WTC11 (cell line): ENCODE measurements at regions not wholly inside any gene's neighbourhood (a gene's known extent, or its start where the extent isn't known, plus 50 kb on each side); places are given as distances from the start of the nearest gene placed in this dataset.
A peak's percentile ranks its signal among the peaks of the same experiment; 100 is the strongest.

Experiments used
- ATAC-seq: fragments of 200-7000 bp; cut with Tn5 transposase; 2 replicates; pipeline ENCODE4 v1.10.0; 2021; ENCODE audit warnings: mild to moderate bottlenecking, moderate library complexity
- CTCF ChIA-PET: fragments of 300-600 bp; sonication (Branson Sonifier 250); formaldehyde crosslinking; loops from one replicate; lab custom pipeline; 2021; ENCODE audit warnings: antibody characterized with exemption; lab: Charles Lee
- POLR2A ChIA-PET: fragments of 350-600 bp; sonication (Branson Sonifier 250); formaldehyde crosslinking; loops from one replicate; lab custom pipeline; 2021; ENCODE audit warnings: antibody characterized with exemption; lab: Charles Lee
- DNase-seq: peaks from one replicate; pipeline ENCODE4 v3.0.0; 2021; ENCODE audit warnings: low spot score
- H3K27ac Mint-ChIP-seq: 2 replicates; pipeline ENCODE4 v1.8.0; 2021; ENCODE audit warnings: mixed read lengths
- H3K27me3 Mint-ChIP-seq: 2 replicates; pipeline ENCODE4 v1.8.0; 2021; ENCODE audit warnings: low read depth, mild to moderate bottlenecking, moderate library complexity, mixed read lengths
- H3K36me3 Mint-ChIP-seq: 2 replicates; pipeline ENCODE4 v1.8.0; 2021; ENCODE audit warnings: mixed read lengths
- H3K4me1 Mint-ChIP-seq: 2 replicates; pipeline ENCODE4 v1.8.0; 2022; ENCODE audit warnings: mixed read lengths
- H3K4me3 Mint-ChIP-seq: 2 replicates; pipeline ENCODE4 v1.8.0; 2021; ENCODE audit warnings: mild to moderate bottlenecking, moderate library complexity, mixed read lengths
- H3K9me3 Mint-ChIP-seq: 2 replicates; pipeline ENCODE4 v1.8.0; 2021; ENCODE audit warnings: mixed read lengths
- AFF4 ChIP-seq: sonication (generic); formaldehyde crosslinking; IDR thresholded peaks from 2 replicates; pipeline ENCODE4 v1.8.1; 2023; ENCODE audit warnings: mild to moderate bottlenecking, missing genetic modification reagents, borderline replicate concordance
- HMGXB4 ChIP-seq: sonication (generic); formaldehyde crosslinking; IDR thresholded peaks from 2 replicates; pipeline ENCODE4 v1.8.1; 2023; ENCODE audit warnings: mild to moderate bottlenecking, moderate library complexity, missing genetic modification reagents
- JAZF1 ChIP-seq: fragments of 250-450 bp; sonication (Bioruptor Pico); IDR thresholded peaks from 2 replicates; pipeline ENCODE4 v1.9.0; 2021; ENCODE audit warnings: moderate library complexity, mild to moderate bottlenecking, inconsistent platforms
- MLX ChIP-seq: sonication (generic); formaldehyde crosslinking; IDR thresholded peaks from 2 replicates; pipeline ENCODE4 v1.8.1; 2023; ENCODE audit warnings: mild to moderate bottlenecking, missing genetic modification reagents, moderate library complexity
- MXD4 ChIP-seq: fragments of 250-450 bp; sonication (Bioruptor Pico); IDR thresholded peaks from 2 replicates; pipeline ENCODE4 v1.8.0; 2021; ENCODE audit warnings: mild to moderate bottlenecking, moderate library complexity, borderline replicate concordance
- OVOL2 ChIP-seq: fragments of 250-450 bp; sonication (Bioruptor Pico); IDR thresholded peaks from 2 replicates; pipeline ENCODE4 v1.9.0; 2021; ENCODE audit warnings: mild to moderate bottlenecking, borderline replicate concordance
- PREB ChIP-seq: sonication (generic); formaldehyde crosslinking; IDR thresholded peaks from 2 replicates; pipeline ENCODE4 v1.8.1; 2022; ENCODE audit warnings: mild to moderate bottlenecking, missing genetic modification reagents, moderate library complexity, borderline replicate concordance
- TEAD1 ChIP-seq: sonication (generic); formaldehyde crosslinking; IDR thresholded peaks from 2 replicates; pipeline ENCODE4 v1.8.0; 2022; ENCODE audit warnings: mild to moderate bottlenecking, missing genetic modification reagents
- ZNF121 ChIP-seq: sonication (generic); formaldehyde crosslinking; IDR thresholded peaks from 2 replicates; pipeline ENCODE4 v1.8.0; 2023; ENCODE audit warnings: missing genetic modification reagents
- ZNF317 ChIP-seq: sonication (generic); formaldehyde crosslinking; IDR thresholded peaks from 2 replicates; pipeline ENCODE4 v1.8.1; 2023; ENCODE audit warnings: low read depth, mild to moderate bottlenecking, moderate library complexity, missing genetic modification reagents, borderline replicate concordance
- ZNF423 ChIP-seq: fragments of 250-450 bp; sonication (Bioruptor Pico); IDR thresholded peaks from 2 replicates; pipeline ENCODE4 v2.1.2; 2022; ENCODE audit warnings: mild to moderate bottlenecking, moderate library complexity
- TF ChIP-seq, protein P1 (sequence below): fragments of 250-450 bp; sonication (Bioruptor Pico); IDR thresholded peaks from 2 replicates; pipeline ENCODE4 v1.9.0; 2021; ENCODE audit warnings: moderate library complexity, mild to moderate bottlenecking, inconsistent platforms, borderline replicate concordance
- TF ChIP-seq, protein P2 (sequence below): sonication (generic); formaldehyde crosslinking; conservative IDR thresholded peaks from 2 replicates; pipeline ENCODE4 v1.8.1; 2022; ENCODE audit warnings: mild to moderate bottlenecking, missing genetic modification reagents
- TF ChIP-seq, protein P3 (sequence below): fragments of 250-450 bp; sonication (Bioruptor Pico); IDR thresholded peaks from 2 replicates; pipeline ENCODE4 v1.9.0; 2021; ENCODE audit warnings: mild to moderate bottlenecking
- TF ChIP-seq, protein P4 (sequence below): fragments of 250-450 bp; sonication (Bioruptor Pico); IDR thresholded peaks from 2 replicates; pipeline ENCODE4 v1.9.0; 2021; ENCODE audit warnings: mild to moderate bottlenecking

- ChIA-PET CTCF (no interaction called here), POLR2A (no interaction called here)
- no peaks in the 10 kb centered on the region for H3K36me3 Mint-ChIP-seq
- no peaks in the 10 kb centered on the region for H3K27me3 Mint-ChIP-seq
- peak overlapping the region; percentile 39; the same call in 1 of the 2 replicates for H3K27ac Mint-ChIP-seq
- no peak for DNase-seq
- 0 out of 2 replicates have a peak, but pooled peaks cover 3% of the 10 kb centered on the region for H3K9me3 Mint-ChIP-seq
- H3K4me3 Mint-ChIP-seq, result peak overlapping the region; percentile 2; the same call in 1 of the 2 replicates
- peaks cover 34% of the 10 kb centered on the region for H3K4me1 Mint-ChIP-seq
- peak; percentile 69 for ATAC-seq
- no peak for TF ChIP-seq MXD4 (CRISPR knock-in tag)
- TF ChIP-seq ZNF317 (CRISPR knock-in tag), result no peak
- TF ChIP-seq MLX, result no peak
- no peak for TF ChIP-seq TEAD1 (CRISPR knock-in tag)
- TF ChIP-seq, protein P1, sequence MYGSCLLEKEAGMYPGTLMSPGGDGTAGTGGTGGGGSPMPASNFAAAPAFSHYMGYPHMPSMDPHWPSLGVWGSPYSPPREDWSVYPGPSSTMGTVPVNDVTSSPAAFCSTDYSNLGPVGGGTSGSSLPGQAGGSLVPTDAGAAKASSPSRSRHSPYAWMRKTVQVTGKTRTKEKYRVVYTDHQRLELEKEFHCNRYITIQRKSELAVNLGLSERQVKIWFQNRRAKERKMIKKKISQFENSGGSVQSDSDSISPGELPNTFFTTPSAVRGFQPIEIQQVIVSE (CRISPR knock-in tag), result no peak
- no peak for TF ChIP-seq OVOL2 (CRISPR knock-in tag)
- no peak for TF ChIP-seq AFF4 (CRISPR knock-in tag)
- TF ChIP-seq, protein P2, sequence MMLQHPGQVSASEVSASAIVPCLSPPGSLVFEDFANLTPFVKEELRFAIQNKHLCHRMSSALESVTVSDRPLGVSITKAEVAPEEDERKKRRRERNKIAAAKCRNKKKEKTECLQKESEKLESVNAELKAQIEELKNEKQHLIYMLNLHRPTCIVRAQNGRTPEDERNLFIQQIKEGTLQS (CRISPR knock-in tag), result no peak
Measured at GRCh38 chr7:121489440-121489839, 93.3 kb upstream of the FAM3C start.

DNA sequence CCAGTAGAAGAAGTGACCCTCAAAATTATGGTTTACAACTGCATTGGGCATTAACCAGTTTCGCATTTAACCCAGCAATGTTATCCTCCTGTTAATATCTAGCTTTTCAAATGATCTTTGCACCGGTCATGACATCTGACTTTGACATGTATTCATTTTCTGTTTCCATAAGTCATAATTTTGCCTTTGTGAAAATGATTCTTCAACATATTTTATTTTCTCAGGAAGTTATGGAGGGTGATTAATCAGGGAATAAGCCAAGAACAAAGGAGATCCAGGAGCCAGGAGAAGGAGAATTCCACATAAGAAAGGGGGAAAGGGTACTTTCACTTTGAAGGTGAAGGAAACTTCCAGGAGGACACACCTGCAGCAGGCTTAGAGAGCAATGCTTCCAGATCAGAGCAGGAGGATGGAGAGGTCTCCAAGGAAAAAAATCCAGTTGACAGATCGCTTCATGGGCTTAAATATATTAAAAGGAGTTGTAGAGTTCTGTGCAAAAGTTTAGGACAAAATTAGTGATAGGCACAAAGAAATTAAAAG lies 92.1 kb upstream of the FAM3C start:
- no peak overlapping the region for H3K4me3 Mint-ChIP-seq
- ATAC-seq, result peak; percentile 38; the same call in 1 of the 2 replicates
- H3K9me3 Mint-ChIP-seq, result 0 out of 2 replicates have a peak, but pooled peaks cover 3% of the 10 kb centered on the region
- POLR2A ChIA-PET, result no interaction called here
- H3K27ac Mint-ChIP-seq, result no peak overlapping the region
- no peak for TF ChIP-seq JAZF1
- TF ChIP-seq, protein P3, sequence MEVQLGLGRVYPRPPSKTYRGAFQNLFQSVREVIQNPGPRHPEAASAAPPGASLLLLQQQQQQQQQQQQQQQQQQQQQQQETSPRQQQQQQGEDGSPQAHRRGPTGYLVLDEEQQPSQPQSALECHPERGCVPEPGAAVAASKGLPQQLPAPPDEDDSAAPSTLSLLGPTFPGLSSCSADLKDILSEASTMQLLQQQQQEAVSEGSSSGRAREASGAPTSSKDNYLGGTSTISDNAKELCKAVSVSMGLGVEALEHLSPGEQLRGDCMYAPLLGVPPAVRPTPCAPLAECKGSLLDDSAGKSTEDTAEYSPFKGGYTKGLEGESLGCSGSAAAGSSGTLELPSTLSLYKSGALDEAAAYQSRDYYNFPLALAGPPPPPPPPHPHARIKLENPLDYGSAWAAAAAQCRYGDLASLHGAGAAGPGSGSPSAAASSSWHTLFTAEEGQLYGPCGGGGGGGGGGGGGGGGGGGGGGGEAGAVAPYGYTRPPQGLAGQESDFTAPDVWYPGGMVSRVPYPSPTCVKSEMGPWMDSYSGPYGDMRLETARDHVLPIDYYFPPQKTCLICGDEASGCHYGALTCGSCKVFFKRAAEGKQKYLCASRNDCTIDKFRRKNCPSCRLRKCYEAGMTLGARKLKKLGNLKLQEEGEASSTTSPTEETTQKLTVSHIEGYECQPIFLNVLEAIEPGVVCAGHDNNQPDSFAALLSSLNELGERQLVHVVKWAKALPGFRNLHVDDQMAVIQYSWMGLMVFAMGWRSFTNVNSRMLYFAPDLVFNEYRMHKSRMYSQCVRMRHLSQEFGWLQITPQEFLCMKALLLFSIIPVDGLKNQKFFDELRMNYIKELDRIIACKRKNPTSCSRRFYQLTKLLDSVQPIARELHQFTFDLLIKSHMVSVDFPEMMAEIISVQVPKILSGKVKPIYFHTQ (CRISPR knock-in tag), result no peak
- no peak for TF ChIP-seq ZNF121 (CRISPR knock-in tag)
- TF ChIP-seq ZNF423 (CRISPR knock-in tag), result no peak
- no peak for TF ChIP-seq PREB (CRISPR knock-in tag)
- TF ChIP-seq, protein P4, sequence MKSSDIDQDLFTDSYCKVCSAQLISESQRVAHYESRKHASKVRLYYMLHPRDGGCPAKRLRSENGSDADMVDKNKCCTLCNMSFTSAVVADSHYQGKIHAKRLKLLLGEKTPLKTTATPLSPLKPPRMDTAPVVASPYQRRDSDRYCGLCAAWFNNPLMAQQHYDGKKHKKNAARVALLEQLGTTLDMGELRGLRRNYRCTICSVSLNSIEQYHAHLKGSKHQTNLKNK (CRISPR knock-in tag), result no peak
- TF ChIP-seq HMGXB4, result no peak
- TF ChIP-seq, all 79 proteins: peak for 0
- peaks cover 30% of the 10 kb centered on the region for H3K4me1 Mint-ChIP-seq
- H3K27me3 Mint-ChIP-seq, result no peaks in the 10 kb centered on the region
- H3K36me3 Mint-ChIP-seq, result no peaks in the 10 kb centered on the region
- DNase-seq, result no peak
- CTCF ChIA-PET, result no interaction called here
